SK-N-SH (cell line): ENCODE measurements at regions not wholly inside any gene's neighbourhood (a gene's known extent, or its start where the extent isn't known, plus 50 kb on each side); places are given as distances from the start of the nearest gene placed in this dataset.

ENCODE experiments used
- CTCF ChIA-PET: fragments of 300-600, 350-600 bp; formaldehyde crosslinking; extraction: SDS; loops from one replicate; lab custom pipeline; 2021; lab: Yijun Ruan, JAX
- POLR2A ChIA-PET: fragments of 350-600 bp; sonication (Branson Sonifier 250); formaldehyde crosslinking; extraction: SDS; loops from one replicate; lab custom pipeline; 2020; ENCODE audit warnings: antibody characterized with exemption, inconsistent platforms; lab: Yijun Ruan, JAX
- DNase-seq: peaks from one replicate; pipeline ENCODE4 v3.0.0; 2012
- H2AFZ ChIP-seq: fragments of 200-600 bp; sonication (generic); 2 replicates; pipeline ENCODE4 v1.8.1; 2016; ENCODE audit warnings: antibody characterized with exemption, mild to moderate bottlenecking, low read depth
- H3F3A ChIP-seq: fragments of 200-600 bp; sonication (generic); replicated peaks from 2 replicates; pipeline ENCODE3; 2016; ENCODE audit warnings: antibody characterized with exemption, mild to moderate bottlenecking; ENCODE audit not compliant: insufficient read depth
- H3K27ac ChIP-seq, 2 experiments: fragments of 200-500 bp in 1 of 2; fragments of 200-600 bp in 1 of 2; sonication (Bioruptor generic) in 1 of 2; sonication (generic), shearing (Covaris generic) in 1 of 2; 2 replicates each; pipeline versions ENCODE4 v1.5.1 to v1.6.1; 2014 to 2016; ENCODE audit warnings: low read depth in 2 of 2, inconsistent platforms in 1 of 2, low read length in 1 of 2, mild to moderate bottlenecking in 1 of 2, mixed read lengths in 1 of 2
- H3K27me3 ChIP-seq: fragments of 200-600 bp; sonication (generic), shearing (Covaris generic); 2 replicates; pipeline ENCODE4 v1.6.1; 2016; ENCODE audit warnings: mixed run types; ENCODE audit not compliant: insufficient read depth
- H3K36me3 ChIP-seq, 2 experiments: fragments of 200-500 bp in 1 of 2; fragments of 200-600 bp in 1 of 2; sonication (Bioruptor generic) in 1 of 2; sonication (generic) in 1 of 2; replicated peaks in 1 of 2; 2 replicates each; pipeline versions ENCODE3 to v1.5.1; 2014 to 2016; ENCODE audit warnings: low read length in 1 of 2, mild to moderate bottlenecking in 1 of 2; ENCODE audit not compliant: insufficient read depth in 2 of 2, control insufficient read depth in 1 of 2
- H3K4me1 ChIP-seq, 2 experiments: fragments of 200-500 bp in 1 of 2; fragments of 200-600 bp in 1 of 2; sonication (Bioruptor generic) in 1 of 2; sonication (generic), shearing (Covaris generic) in 1 of 2; 2 replicates each; pipeline versions ENCODE4 v1.5.1 to v1.6.1; 2014 to 2016; ENCODE audit warnings: low read depth in 1 of 2, low read length in 1 of 2, mixed run types in 1 of 2; ENCODE audit not compliant: insufficient read depth in 2 of 2, control insufficient read depth in 1 of 2
- H3K4me2 ChIP-seq: fragments of 200-600 bp; sonication (generic), shearing (Covaris generic); 2 replicates; pipeline ENCODE4 v1.6.1; 2017; ENCODE audit warnings: mixed run types
- H3K4me3 ChIP-seq, 2 experiments: fragments of 200-500 bp in 1 of 2; fragments of 200-600 bp in 1 of 2; sonication (Bioruptor generic) in 1 of 2; sonication (generic), shearing (Covaris generic) in 1 of 2; 2 replicates each; pipeline versions ENCODE4 v1.5.1 to v1.8.1; 2014 to 2016; ENCODE audit warnings: low read depth in 2 of 2, inconsistent platforms in 1 of 2, low read length in 1 of 2, mild to moderate bottlenecking in 1 of 2, mixed read lengths in 1 of 2, moderate library complexity in 1 of 2
- H3K79me2 ChIP-seq: fragments of 200-600 bp; sonication (generic); 2 replicates; pipeline ENCODE4 v1.8.1; 2017; ENCODE audit warnings: mild to moderate bottlenecking; ENCODE audit not compliant: insufficient read depth
- H3K9ac ChIP-seq: fragments of 200-600 bp; sonication (generic); 2 replicates; pipeline ENCODE4 v1.6.1; 2017; ENCODE audit warnings: mixed run types
- H3K9me2 ChIP-seq: fragments of 200-600 bp; sonication (generic); 2 replicates; pipeline ENCODE4 v1.6.1; 2017; ENCODE audit warnings: mixed run types
- H3K9me3 ChIP-seq: fragments of 200-600 bp; sonication (generic); 2 replicates; pipeline ENCODE4 v1.6.1; 2017; ENCODE audit warnings: mixed run types, mild to moderate bottlenecking, moderate library complexity
- H4K20me1 ChIP-seq: fragments of 200-600 bp; sonication (generic); 2 replicates; pipeline ENCODE4 v1.6.1; 2017; ENCODE audit warnings: mild to moderate bottlenecking, mixed run types; ENCODE audit not compliant: insufficient read depth
- CHD2 ChIP-seq: fragments of 150-350 bp; IDR thresholded peaks from 2 replicates; pipeline ENCODE4 v1.6.1; 2018; ENCODE audit warnings: low read length; ENCODE audit not compliant: partially characterized antibody
- ELF1 ChIP-seq: IDR thresholded peaks from 2 replicates; pipeline ENCODE4 v1.4.0; 2012
- EZH2phosphoT487 ChIP-seq: fragments of 200-600 bp; sonication (generic); IDR thresholded peaks from 2 replicates; pipeline ENCODE4 v1.6.1; 2017; ENCODE audit warnings: low read depth, mixed run types, mild to moderate bottlenecking, antibody characterized with exemption, moderate library complexity, borderline replicate concordance
- FOSL2 ChIP-seq: IDR thresholded peaks from 2 replicates; pipeline ENCODE4 v1.4.0; 2012; ENCODE audit warnings: low read depth, mild to moderate bottlenecking, moderate library complexity, borderline replicate concordance
- FOXJ3 ChIP-seq: sonication (generic); formaldehyde crosslinking; IDR thresholded peaks from 2 replicates; pipeline ENCODE4 v1.5.1; 2020; ENCODE audit warnings: mild to moderate bottlenecking, missing genetic modification reagents
- FOXM1 ChIP-seq: IDR thresholded peaks from 2 replicates; pipeline ENCODE4 v1.4.0; 2012; ENCODE audit warnings: low read depth, mild to moderate bottlenecking
- GATA2 ChIP-seq: sonication (generic); formaldehyde crosslinking; IDR thresholded peaks from 2 replicates; pipeline ENCODE4 v1.5.0; 2020; ENCODE audit warnings: mild to moderate bottlenecking, missing genetic modification reagents
- JUND ChIP-seq: IDR thresholded peaks from 2 replicates; pipeline ENCODE4 v1.4.0; 2012
- POLR2AphosphoS5 ChIP-seq: IDR thresholded peaks from 2 replicates; pipeline ENCODE4 v1.6.1; 2012; ENCODE audit warnings: low read depth, low read length
- RCOR1 ChIP-seq: fragments of 150-350 bp; IDR thresholded peaks from 2 replicates; pipeline ENCODE4 v1.6.1; 2017; ENCODE audit warnings: antibody characterized with exemption, low read length
- RXRA ChIP-seq: IDR thresholded peaks from 2 replicates; pipeline ENCODE4 v1.4.0; 2012; ENCODE audit warnings: low read depth, mild to moderate bottlenecking, borderline replicate concordance
- SIN3A ChIP-seq: IDR thresholded peaks from 2 replicates; pipeline ENCODE4 v1.6.1; 2012; ENCODE audit warnings: low read depth, mild to moderate bottlenecking, low read length, moderate library complexity, borderline replicate concordance
- TAF1 ChIP-seq: IDR thresholded peaks from 2 replicates; pipeline ENCODE4 v1.6.1; 2012; ENCODE audit warnings: low read depth, mild to moderate bottlenecking, low read length, moderate library complexity, borderline replicate concordance
- TCF12 ChIP-seq: IDR thresholded peaks from 2 replicates; pipeline ENCODE4 v1.4.0; 2012
- TEAD4 ChIP-seq: IDR thresholded peaks from 2 replicates; pipeline ENCODE4 v1.4.0; 2012; ENCODE audit warnings: mild to moderate bottlenecking, borderline replicate concordance; ENCODE audit not compliant: insufficient read depth
- YY1 ChIP-seq: IDR thresholded peaks from 2 replicates; pipeline ENCODE4 v1.4.0; 2012; ENCODE audit warnings: low read depth, mild to moderate bottlenecking
- WGBS: methylation state at CpG from one replicate; pipeline ENCODE4 v1.1.6; 2017; ENCODE audit warnings: low lambda C conversion rate; 5-methylcytosine and 5-hydroxymethylcytosine counted together
- TF ChIP-seq, protein P1 (sequence below): fragments of 150-350 bp; IDR thresholded peaks from 2 replicates; pipeline ENCODE4 v1.6.1; 2016; ENCODE audit warnings: mild to moderate bottlenecking, low read depth, low read length
- TF ChIP-seq, protein P2 (sequence below): IDR thresholded peaks from 2 replicates; pipeline ENCODE4; 2012
- TF ChIP-seq, protein P3 (sequence below): fragments of 150-350 bp; IDR thresholded peaks from 2 replicates; pipeline ENCODE4 v1.6.1; 2017; ENCODE audit warnings: antibody characterized with exemption, low read length, low read depth, borderline replicate concordance

DNA sequence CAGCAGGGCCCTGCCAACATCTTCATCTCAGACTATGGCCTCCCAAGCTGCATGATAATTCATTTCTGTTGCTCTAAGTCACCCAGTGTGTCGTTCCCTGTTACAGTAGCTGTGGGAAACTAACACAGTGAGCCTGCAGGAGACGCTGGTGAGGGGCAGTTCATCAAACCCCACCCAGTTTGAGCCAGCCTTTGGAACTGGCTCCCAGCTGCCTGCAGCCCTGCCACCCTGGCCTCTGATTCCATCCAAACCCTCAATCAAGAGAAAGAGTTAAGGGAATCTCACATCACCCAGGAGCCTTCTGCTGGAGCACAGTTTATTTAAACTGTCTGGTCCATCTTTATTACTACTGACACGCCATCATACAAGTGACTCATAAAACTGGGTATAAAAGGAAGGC is 64.9 kb upstream of the ZCCHC2 start:
- Histone ChIP-seq H3K9ac (no peak overlapping the region), H4K20me1 (no peaks in the 10 kb centered on the region), H3F3A (no peaks in the 10 kb centered on the region), H3K9me3 (no peaks in the 10 kb centered on the region), H3K27ac (no peak overlapping the region), H3K27me3 (no peaks in the 10 kb centered on the region), H3K79me2 (no peaks in the 10 kb centered on the region), H3K36me3 (no peaks in the 10 kb centered on the region), H3K4me2 (no peak overlapping the region), H3K4me1 (no peaks in the 10 kb centered on the region), H2AFZ (no peak overlapping the region), H3K9me2 (no peaks in the 10 kb centered on the region), H3K4me3 (no peak overlapping the region)
- CTCF ChIA-PET, result interaction anchor here (1.0 kb wide), 1 partner anchor 80 kb away, joined by 3 read pairs; no protein-coding TSS in a partner anchor
- TF ChIP-seq ELF1 (no peak), FOSL2 (no peak), SIN3A (no peak), RCOR1 (no peak), GATA2 (CRISPR knock-in tag) (no peak), TAF1 (no peak), TEAD4 (no peak), TCF12 (no peak), CHD2 (no peak), FOXJ3 (CRISPR knock-in tag) (no peak), FOXM1 (no peak), YY1 (no peak), RXRA (no peak), JUND (no peak), EZH2phosphoT487 (no peak), POLR2AphosphoS5 (no peak)
- TF ChIP-seq, protein P1, sequence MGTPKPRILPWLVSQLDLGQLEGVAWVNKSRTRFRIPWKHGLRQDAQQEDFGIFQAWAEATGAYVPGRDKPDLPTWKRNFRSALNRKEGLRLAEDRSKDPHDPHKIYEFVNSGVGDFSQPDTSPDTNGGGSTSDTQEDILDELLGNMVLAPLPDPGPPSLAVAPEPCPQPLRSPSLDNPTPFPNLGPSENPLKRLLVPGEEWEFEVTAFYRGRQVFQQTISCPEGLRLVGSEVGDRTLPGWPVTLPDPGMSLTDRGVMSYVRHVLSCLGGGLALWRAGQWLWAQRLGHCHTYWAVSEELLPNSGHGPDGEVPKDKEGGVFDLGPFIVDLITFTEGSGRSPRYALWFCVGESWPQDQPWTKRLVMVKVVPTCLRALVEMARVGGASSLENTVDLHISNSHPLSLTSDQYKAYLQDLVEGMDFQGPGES, result no peak
- TF ChIP-seq, protein P2, sequence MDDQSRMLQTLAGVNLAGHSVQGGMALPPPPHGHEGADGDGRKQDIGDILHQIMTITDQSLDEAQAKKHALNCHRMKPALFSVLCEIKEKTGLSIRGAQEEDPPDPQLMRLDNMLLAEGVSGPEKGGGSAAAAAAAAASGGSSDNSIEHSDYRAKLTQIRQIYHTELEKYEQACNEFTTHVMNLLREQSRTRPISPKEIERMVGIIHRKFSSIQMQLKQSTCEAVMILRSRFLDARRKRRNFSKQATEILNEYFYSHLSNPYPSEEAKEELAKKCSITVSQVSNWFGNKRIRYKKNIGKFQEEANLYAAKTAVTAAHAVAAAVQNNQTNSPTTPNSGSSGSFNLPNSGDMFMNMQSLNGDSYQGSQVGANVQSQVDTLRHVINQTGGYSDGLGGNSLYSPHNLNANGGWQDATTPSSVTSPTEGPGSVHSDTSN, result no peak
- TF ChIP-seq, protein P3, sequence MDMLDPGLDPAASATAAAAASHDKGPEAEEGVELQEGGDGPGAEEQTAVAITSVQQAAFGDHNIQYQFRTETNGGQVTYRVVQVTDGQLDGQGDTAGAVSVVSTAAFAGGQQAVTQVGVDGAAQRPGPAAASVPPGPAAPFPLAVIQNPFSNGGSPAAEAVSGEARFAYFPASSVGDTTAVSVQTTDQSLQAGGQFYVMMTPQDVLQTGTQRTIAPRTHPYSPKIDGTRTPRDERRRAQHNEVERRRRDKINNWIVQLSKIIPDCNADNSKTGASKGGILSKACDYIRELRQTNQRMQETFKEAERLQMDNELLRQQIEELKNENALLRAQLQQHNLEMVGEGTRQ, result no peak
- POLR2A ChIA-PET, result no interaction called here
- 70% methylated on average over 3 of the region's 3 CpGs for WGBS
- no peak for DNase-seq
